Hepatocyte (in vitro differentiated cells): ENCODE measurements at regions not wholly inside any gene's neighbourhood (a gene's known extent, or its start where the extent isn't known, plus 50 kb on each side); places are given as distances from the start of the nearest gene placed in this dataset.

Experiments used
- DNase-seq: peaks from one replicate; pipeline ENCODE4 v3.0.0-alpha.2; 2016; ENCODE audit warnings: low spot score
- H2AFZ ChIP-seq: fragments of 200-600 bp; sonication (generic); 2 replicates; pipeline ENCODE4 v1.6.0; 2016; ENCODE audit warnings: antibody characterized with exemption, mild to moderate bottlenecking
- H3K27ac ChIP-seq: fragments of 200-600 bp; sonication (generic); 2 replicates; pipeline ENCODE4 v1.5.1; 2016; ENCODE audit warnings: mild to moderate bottlenecking
- H3K27me3 ChIP-seq: fragments of 200-600 bp; sonication (generic); 2 replicates; pipeline ENCODE4 v1.6.1; 2016
- H3K36me3 ChIP-seq: fragments of 200-600 bp; sonication (generic); replicated peaks from 2 replicates; pipeline ENCODE4 v1.5.1; 2016; ENCODE audit warnings: low read depth; ENCODE audit not compliant: insufficient read depth
- H3K4me1 ChIP-seq: fragments of 200-600 bp; sonication (generic); 2 replicates; pipeline ENCODE4 v1.5.1; 2016; ENCODE audit warnings: mild to moderate bottlenecking, moderate library complexity; ENCODE audit not compliant: insufficient read depth
- H3K4me2 ChIP-seq: fragments of 200-600 bp; sonication (generic); 2 replicates; pipeline ENCODE4 v1.6.0; 2016
- H3K4me3 ChIP-seq: fragments of 200-600 bp; sonication (generic); 2 replicates; pipeline ENCODE4 v1.5.1; 2016; ENCODE audit warnings: mild to moderate bottlenecking
- H3K79me2 ChIP-seq: fragments of 200-600 bp; sonication (generic); 2 replicates; pipeline ENCODE4 v1.6.0; 2017; ENCODE audit warnings: mild to moderate bottlenecking
- H3K9me2 ChIP-seq: fragments of 200-600 bp; sonication (generic); replicated peaks from 2 replicates; pipeline ENCODE4 v1.6.0; 2017; ENCODE audit warnings: mild to moderate bottlenecking; ENCODE audit not compliant: insufficient read depth
- H3K9me3 ChIP-seq: fragments of 200-600 bp; sonication (generic); 2 replicates; pipeline ENCODE4 v1.5.1; 2016; ENCODE audit warnings: low read depth, mild to moderate bottlenecking
- H4K20me1 ChIP-seq: fragments of 200-600 bp; sonication (generic); 2 replicates; pipeline ENCODE4 v1.6.0; 2016; ENCODE audit warnings: mild to moderate bottlenecking; ENCODE audit not compliant: insufficient read depth, poor library complexity, severe bottlenecking
- EZH2 ChIP-seq: fragments of 200-600 bp; sonication (generic); IDR thresholded peaks from 2 replicates; pipeline ENCODE4 v1.6.1; 2016; ENCODE audit warnings: antibody characterized with exemption, mild to moderate bottlenecking, borderline replicate concordance
- EZH2phosphoT487 ChIP-seq: fragments of 200-600 bp; sonication (generic); IDR thresholded peaks from one replicate; pipeline ENCODE4 v1.6.1; 2018; ENCODE audit warnings: antibody characterized with exemption, mild to moderate bottlenecking, low read depth, moderate library complexity; ENCODE audit not compliant: unreplicated experiment, severe bottlenecking
- WGBS: methylation state at CpG from one replicate; pipeline ENCODE4 v1.1.6; 2016; ENCODE audit warnings: low lambda C conversion rate; ENCODE audit errors: missing lambda C conversion rate; 5-methylcytosine and 5-hydroxymethylcytosine counted together
- TF ChIP-seq, protein P1 (sequence below): fragments of 200-600 bp; sonication (generic); IDR thresholded peaks from 2 replicates; pipeline ENCODE4 v1.5.1; 2016; ENCODE audit warnings: antibody characterized with exemption, mild to moderate bottlenecking; ENCODE audit not compliant: poor library complexity

- Histone ChIP-seq H3K27me3 (no peaks in the 10 kb centered on the region), H3K36me3 (no peaks in the 10 kb centered on the region), H3K4me2 (no peak overlapping the region)
These were observed 136.9 kb upstream of the UBL3 start for GRCh38 chr13:29987340-29987739.

GRCh38 chr13:29980339-29980738, 129.9 kb upstream of the UBL3 start:
- Histone ChIP-seq H4K20me1 (no peaks in the 10 kb centered on the region), H3K79me2 (no peaks in the 10 kb centered on the region), H3K4me2 (no peak overlapping the region), H2AFZ (no peak overlapping the region), H3K27ac (no peak overlapping the region), H3K27me3 (no peaks in the 10 kb centered on the region), H3K36me3 (no peaks in the 10 kb centered on the region), H3K9me3 (no peaks in the 10 kb centered on the region), H3K4me1 (no peaks in the 10 kb centered on the region), H3K9me2 (no peaks in the 10 kb centered on the region), H3K4me3 (no peak overlapping the region)
- TF ChIP-seq EZH2phosphoT487, result no peak
- TF ChIP-seq, protein P1, sequence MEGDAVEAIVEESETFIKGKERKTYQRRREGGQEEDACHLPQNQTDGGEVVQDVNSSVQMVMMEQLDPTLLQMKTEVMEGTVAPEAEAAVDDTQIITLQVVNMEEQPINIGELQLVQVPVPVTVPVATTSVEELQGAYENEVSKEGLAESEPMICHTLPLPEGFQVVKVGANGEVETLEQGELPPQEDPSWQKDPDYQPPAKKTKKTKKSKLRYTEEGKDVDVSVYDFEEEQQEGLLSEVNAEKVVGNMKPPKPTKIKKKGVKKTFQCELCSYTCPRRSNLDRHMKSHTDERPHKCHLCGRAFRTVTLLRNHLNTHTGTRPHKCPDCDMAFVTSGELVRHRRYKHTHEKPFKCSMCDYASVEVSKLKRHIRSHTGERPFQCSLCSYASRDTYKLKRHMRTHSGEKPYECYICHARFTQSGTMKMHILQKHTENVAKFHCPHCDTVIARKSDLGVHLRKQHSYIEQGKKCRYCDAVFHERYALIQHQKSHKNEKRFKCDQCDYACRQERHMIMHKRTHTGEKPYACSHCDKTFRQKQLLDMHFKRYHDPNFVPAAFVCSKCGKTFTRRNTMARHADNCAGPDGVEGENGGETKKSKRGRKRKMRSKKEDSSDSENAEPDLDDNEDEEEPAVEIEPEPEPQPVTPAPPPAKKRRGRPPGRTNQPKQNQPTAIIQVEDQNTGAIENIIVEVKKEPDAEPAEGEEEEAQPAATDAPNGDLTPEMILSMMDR, result no peak
- no peak for TF ChIP-seq EZH2
- 80% methylated on average over 2 of the region's 2 CpGs for WGBS
- DNase-seq, result no peak

More at GRCh38 chr13:29987340-29987739, 136.9 kb upstream of the UBL3 start:
- Histone ChIP-seq H3K9me3 (no peaks in the 10 kb centered on the region), H3K79me2 (no peaks in the 10 kb centered on the region), H2AFZ (no peak overlapping the region), H4K20me1 (no peaks in the 10 kb centered on the region), H3K4me3 (no peak overlapping the region), H3K9me2 (no peaks in the 10 kb centered on the region), H3K27ac (no peak overlapping the region), H3K4me1 (no peaks in the 10 kb centered on the region)
- no peak for DNase-seq
- TF ChIP-seq EZH2phosphoT487 (no peak), EZH2 (no peak)
- TF ChIP-seq, protein P1, result no peak

- Histone ChIP-seq H3K4me3 (no peak overlapping the region), H3K4me1 (no peaks in the 10 kb centered on the region), H3K27ac (no peak overlapping the region), H3K9me3 (no peaks in the 10 kb centered on the region), H3K36me3 (no peaks in the 10 kb centered on the region), H3K4me2 (no peak overlapping the region), H3K79me2 (no peaks in the 10 kb centered on the region), H4K20me1 (no peaks in the 10 kb centered on the region), H2AFZ (no peak overlapping the region), H3K27me3 (no peaks in the 10 kb centered on the region), H3K9me2 (no peaks in the 10 kb centered on the region)
- 94% methylated on average over 2 of the region's 2 CpGs for WGBS
- TF ChIP-seq EZH2phosphoT487, result no peak
- no peak for DNase-seq
These were observed 127.8 kb upstream of the UBL3 start for GRCh38 chr13:29978211-29978610.

DNA sequence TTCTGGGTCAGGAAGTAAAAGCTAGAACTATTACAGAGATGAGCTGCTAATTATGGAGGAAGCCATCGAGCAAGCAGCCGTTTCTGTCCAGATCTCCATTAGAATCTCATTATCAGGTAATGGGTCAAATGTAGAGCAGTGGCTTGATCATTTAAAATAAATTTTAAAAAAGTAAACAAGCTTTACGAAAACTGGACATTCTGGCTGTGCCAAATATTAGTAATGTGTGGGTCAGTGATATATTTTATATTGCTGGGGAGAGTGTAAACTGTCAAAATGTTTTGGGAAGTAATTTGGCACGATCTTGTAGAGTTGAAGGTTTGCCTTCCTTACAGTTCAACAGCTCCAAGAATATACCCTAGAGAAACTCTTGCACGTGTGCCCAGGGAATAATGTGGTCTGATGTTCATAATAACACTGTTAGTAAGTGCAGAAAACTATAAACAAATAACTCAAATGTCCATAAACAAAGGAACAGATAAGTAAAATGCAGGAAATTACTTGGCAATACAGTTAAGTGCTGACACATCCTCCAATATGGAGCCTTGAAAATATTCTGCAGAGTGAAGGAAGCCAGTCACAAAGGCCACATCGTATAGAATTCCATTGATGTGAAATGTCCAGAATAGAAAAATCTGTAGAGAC, 127.2 kb upstream of the UBL3 start:
- H3K4me1 ChIP-seq, result no peaks in the 10 kb centered on the region
- no peak overlapping the region for H3K27ac ChIP-seq
- no peaks in the 10 kb centered on the region for H3K79me2 ChIP-seq
- H4K20me1 ChIP-seq, result no peaks in the 10 kb centered on the region
- H3K9me3 ChIP-seq, result no peaks in the 10 kb centered on the region
- H2AFZ ChIP-seq, result no peak overlapping the region
- no peaks in the 10 kb centered on the region for H3K36me3 ChIP-seq
- no peak overlapping the region for H3K4me3 ChIP-seq
- no peaks in the 10 kb centered on the region for H3K27me3 ChIP-seq
- no peaks in the 10 kb centered on the region for H3K9me2 ChIP-seq
- no peak for TF ChIP-seq EZH2phosphoT487
- no peak for TF ChIP-seq EZH2
- TF ChIP-seq, protein P1, result no peak
- 77% methylated on average over 6 of the region's 6 CpGs for WGBS
- no peak overlapping the region for H3K4me2 ChIP-seq
- DNase-seq, result no peak
